HUES64 (cell line): ENCODE measurements at regions not wholly inside any gene's neighbourhood (a gene's known extent, or its start where the extent isn't known, plus 50 kb on each side); places are given as distances from the start of the nearest gene placed in this dataset.
"Not testable (repeated sequence)": the region's sequence is repeated elsewhere in the genome, so short reads cannot be mapped to it uniquely, and the experiment has no call there.

ENCODE experiments used
- H3K27ac ChIP-seq: 2 replicates; pipeline ENCODE4 v1.7.0; 2013; ENCODE audit warnings: low read depth, low read length, inconsistent platforms
- H3K27me3 ChIP-seq: 2 replicates; pipeline ENCODE4 v1.6.1; 2013; ENCODE audit warnings: mild to moderate bottlenecking, low read length; ENCODE audit not compliant: insufficient read depth
- H3K36me3 ChIP-seq: 2 replicates; pipeline ENCODE4 v1.6.1; 2013; ENCODE audit warnings: mild to moderate bottlenecking, low read length; ENCODE audit not compliant: insufficient read depth
- H3K4me1 ChIP-seq: 2 replicates; pipeline ENCODE4 v1.6.1; 2013; ENCODE audit warnings: mild to moderate bottlenecking, low read length, moderate library complexity; ENCODE audit not compliant: insufficient read depth
- H3K4me3 ChIP-seq: 2 replicates; pipeline ENCODE4 v1.5.1; 2013; ENCODE audit warnings: mild to moderate bottlenecking, low read length, moderate library complexity
- H3K9ac ChIP-seq: 2 replicates; pipeline ENCODE4 v1.6.1; 2013; ENCODE audit warnings: mild to moderate bottlenecking, low read depth, low read length
- H3K9me3 ChIP-seq: 2 replicates; pipeline ENCODE4 v1.6.1; 2013; ENCODE audit warnings: low read depth, low read length; ENCODE audit not compliant: insufficient read depth
- WGBS: fragments of 150-250, 120-280 bp; methylation state at CpG from one replicate; pipeline ENCODE4 v1.1.7; 2013; ENCODE audit warnings: missing lambda C conversion rate; 5-methylcytosine and 5-hydroxymethylcytosine counted together

GRCh38 chr3:103564116-103564515, 1129.3 kb downstream of the ZPLD1 start:
- H3K27me3 ChIP-seq, H3K9me3 ChIP-seq, H3K9ac ChIP-seq, H3K27ac ChIP-seq, H3K4me1 ChIP-seq, H3K36me3 ChIP-seq, H3K4me3 ChIP-seq: not testable (repeated sequence)
- WGBS, result 97% methylated on average over 6 of the region's 6 CpGs

GRCh38 chr3:103585809-103586208, 1151.0 kb downstream of the ZPLD1 start:
- no peaks in the 10 kb centered on the region for H3K27me3 ChIP-seq
- WGBS, result 100% methylated on average over 2 of the region's 4 CpGs
- no peaks in the 10 kb centered on the region for H3K4me1 ChIP-seq
- H3K27ac ChIP-seq, result no peak overlapping the region
- H3K9ac ChIP-seq, result no peak overlapping the region
- no peaks in the 10 kb centered on the region for H3K9me3 ChIP-seq
- H3K36me3 ChIP-seq, result no peaks in the 10 kb centered on the region
- no peak overlapping the region for H3K4me3 ChIP-seq

GRCh38 chr3:103589770-103590169, 1155.0 kb downstream of the ZPLD1 start:
- H3K36me3 ChIP-seq, result no peaks in the 10 kb centered on the region
- no peak overlapping the region for H3K9ac ChIP-seq
- H3K9me3 ChIP-seq, result no peaks in the 10 kb centered on the region
- H3K4me3 ChIP-seq, result no peak overlapping the region
- no CpG with 5 or more reads among the region's 2 CpGs for WGBS
- no peak overlapping the region for H3K27ac ChIP-seq
- no peaks in the 10 kb centered on the region for H3K4me1 ChIP-seq
- no peaks in the 10 kb centered on the region for H3K27me3 ChIP-seq

- no peaks in the 10 kb centered on the region for H3K36me3 ChIP-seq
- H3K27me3 ChIP-seq, result no peaks in the 10 kb centered on the region
- H3K4me1 ChIP-seq, result no peaks in the 10 kb centered on the region
- no peak overlapping the region for H3K9ac ChIP-seq
- no peak overlapping the region for H3K27ac ChIP-seq
- no peaks in the 10 kb centered on the region for H3K9me3 ChIP-seq
- no peak overlapping the region for H3K4me3 ChIP-seq
- 91% methylated on average over 1 of the region's 1 CpG for WGBS
These were observed 1166.0 kb downstream of the ZPLD1 start for GRCh38 chr3:103600844-103601243.

- no peaks in the 10 kb centered on the region for H3K36me3 ChIP-seq
- H3K9me3 ChIP-seq, result no peaks in the 10 kb centered on the region
- no peaks in the 10 kb centered on the region for H3K27me3 ChIP-seq
- no peak overlapping the region for H3K4me3 ChIP-seq
- H3K27ac ChIP-seq, result no peak overlapping the region
- no CpG with 5 or more reads among the region's 1 CpG for WGBS
- H3K4me1 ChIP-seq, result no peaks in the 10 kb centered on the region
- H3K9ac ChIP-seq, result no peak overlapping the region
These were observed 1166.9 kb downstream of the ZPLD1 start for GRCh38 chr3:103601666-103602065.

- no peaks in the 10 kb centered on the region for H3K9me3 ChIP-seq
- H3K4me1 ChIP-seq, result no peaks in the 10 kb centered on the region
- H3K4me3 ChIP-seq, result no peak overlapping the region
- H3K27ac ChIP-seq, result no peak overlapping the region
- no peaks in the 10 kb centered on the region for H3K27me3 ChIP-seq
- no peaks in the 10 kb centered on the region for H3K36me3 ChIP-seq
- H3K9ac ChIP-seq, result no peak overlapping the region
- 100% methylated on average over 1 of the region's 2 CpGs for WGBS
These were observed 1174.7 kb downstream of the ZPLD1 start for GRCh38 chr3:103609472-103609871.

- Histone ChIP-seq H3K36me3 (no peaks in the 10 kb centered on the region), H3K9me3 (0 out of 2 replicates have a peak, but pooled peaks cover under 1% of the 10 kb centered on the region), H3K4me1 (no peaks in the 10 kb centered on the region), H3K27me3 (no peaks in the 10 kb centered on the region), H3K9ac (no peak overlapping the region), H3K4me3 (no peak overlapping the region), H3K27ac (no peak overlapping the region)
- no CpG with 5 or more reads among the region's 2 CpGs for WGBS
These were observed 1178.8 kb downstream of the ZPLD1 start for GRCh38 chr3:103613397-103614156.

GRCh38 chr3:103614719-103615118, 1179.9 kb downstream of the ZPLD1 start:
- no peaks in the 10 kb centered on the region for H3K27me3 ChIP-seq
- no peak overlapping the region for H3K9ac ChIP-seq
- H3K9me3 ChIP-seq, result peaks cover 10% of the 10 kb centered on the region
- H3K4me3 ChIP-seq, result no peak overlapping the region
- H3K4me1 ChIP-seq, result no peaks in the 10 kb centered on the region
- no peaks in the 10 kb centered on the region for H3K36me3 ChIP-seq
- no peak overlapping the region for H3K27ac ChIP-seq

- 78% methylated on average over 2 of the region's 2 CpGs for WGBS
These were observed 1183.1 kb downstream of the ZPLD1 start for GRCh38 chr3:103617961-103618360.

GRCh38 chr3:103624271-103624670, 1189.5 kb downstream of the ZPLD1 start:
- Histone ChIP-seq H3K9me3 (peaks cover 8% of the 10 kb centered on the region), H3K27me3 (no peaks in the 10 kb centered on the region), H3K9ac (no peak overlapping the region), H3K36me3 (no peaks in the 10 kb centered on the region), H3K4me3 (no peak overlapping the region), H3K27ac (no peak overlapping the region), H3K4me1 (no peaks in the 10 kb centered on the region)
- no CpG with 5 or more reads among the region's 1 CpG for WGBS

More at GRCh38 chr3:103617961-103618360, 1183.1 kb downstream of the ZPLD1 start:
- no peak overlapping the region for H3K9ac ChIP-seq
- H3K27ac ChIP-seq, result no peak overlapping the region
- H3K4me1 ChIP-seq, result no peaks in the 10 kb centered on the region
- H3K4me3 ChIP-seq, result no peak overlapping the region
- H3K36me3 ChIP-seq, result no peaks in the 10 kb centered on the region
- H3K27me3 ChIP-seq, result no peaks in the 10 kb centered on the region
- H3K9me3 ChIP-seq, result peaks cover 10% of the 10 kb centered on the region

GRCh38 chr3:103629391-103629790, 1194.6 kb downstream of the ZPLD1 start:
- peaks cover 43% of the 10 kb centered on the region for H3K9me3 ChIP-seq
- H3K36me3 ChIP-seq, result no peaks in the 10 kb centered on the region
- WGBS, result 94% methylated on average over 1 of the region's 1 CpG
- no peaks in the 10 kb centered on the region for H3K27me3 ChIP-seq
- no peak overlapping the region for H3K9ac ChIP-seq
- H3K4me1 ChIP-seq, result no peaks in the 10 kb centered on the region
- no peak overlapping the region for H3K4me3 ChIP-seq
- no peak overlapping the region for H3K27ac ChIP-seq

- no peak overlapping the region for H3K9ac ChIP-seq
- no peak overlapping the region for H3K27ac ChIP-seq
- no peaks in the 10 kb centered on the region for H3K36me3 ChIP-seq
- WGBS, result 81% methylated on average over 2 of the region's 2 CpGs
- no peaks in the 10 kb centered on the region for H3K27me3 ChIP-seq
- H3K4me3 ChIP-seq, result no peak overlapping the region
- no peaks in the 10 kb centered on the region for H3K4me1 ChIP-seq
- H3K9me3 ChIP-seq, result no peaks in the 10 kb centered on the region
These were observed 1209.6 kb downstream of the ZPLD1 start for GRCh38 chr3:103644450-103644849.
